Smooth muscle cell of the brain vasculature (primary cell): ENCODE measurements at regions not wholly inside any gene's neighbourhood (a gene's known extent, or its start where the extent isn't known, plus 50 kb on each side); places are given as distances from the start of the nearest gene placed in this dataset.

Experiments
- DNase-seq: peaks from one replicate; pipeline ENCODE4 v3.0.0-alpha.2; 2012; ENCODE audit warnings: low read depth, low spot score

- no peak for DNase-seq
Measured at GRCh38 chr1:4964634-4965345, 310.4 kb downstream of the AJAP1 start.

GRCh38 chr1:4963251-4963650 is 308.8 kb downstream of the AJAP1 start:
- no peak for DNase-seq

- DNase-seq, result no peak
Measured at GRCh38 chr1:4962836-4963235, 308.4 kb downstream of the AJAP1 start.

- DNase-seq, result no peak
Measured at GRCh38 chr1:4961935-4962645, 307.7 kb downstream of the AJAP1 start.

GRCh38 chr1:4960782-4961475 is 306.5 kb downstream of the AJAP1 start:
- no peak for DNase-seq

GRCh38 chr1:4960336-4960735 is 305.9 kb downstream of the AJAP1 start:
- no peak for DNase-seq

- DNase-seq, result no peak
Measured at GRCh38 chr1:4959216-4959615, 304.8 kb downstream of the AJAP1 start.

GRCh38 chr1:4957027-4957426 is 302.6 kb downstream of the AJAP1 start:
- DNase-seq, result no peak

- DNase-seq, result no peak
Measured at GRCh38 chr1:4954392-4954791, 300.0 kb downstream of the AJAP1 start.

- DNase-seq, result no peak
Measured at GRCh38 chr1:4951601-4952000, 297.2 kb downstream of the AJAP1 start.

GRCh38 chr1:4946343-4946742 is 291.9 kb downstream of the AJAP1 start:
- no peak for DNase-seq

- DNase-seq, result no peak
Measured at GRCh38 chr1:4944911-4945310, 290.5 kb downstream of the AJAP1 start.

- no peak for DNase-seq
Measured at GRCh38 chr1:4944072-4944471, 289.7 kb downstream of the AJAP1 start.

- DNase-seq, result no peak
Measured at GRCh38 chr1:4939266-4939665, 284.9 kb downstream of the AJAP1 start.

- no peak for DNase-seq
Measured at GRCh38 chr1:4937876-4938534, 283.6 kb downstream of the AJAP1 start.

GRCh38 chr1:4935807-4936206 is 281.4 kb downstream of the AJAP1 start:
- DNase-seq, result no peak

- DNase-seq, result no peak
Measured at GRCh38 chr1:4933232-4933631, 278.8 kb downstream of the AJAP1 start.

- no peak for DNase-seq
Measured at GRCh38 chr1:4932311-4933030, 278.1 kb downstream of the AJAP1 start.

GRCh38 chr1:4931486-4931885 is 277.1 kb downstream of the AJAP1 start:
- DNase-seq, result no peak

GRCh38 chr1:4928186-4928585 is 273.8 kb downstream of the AJAP1 start:
- no peak for DNase-seq

- no peak for DNase-seq
Measured at GRCh38 chr1:4924356-4924755, 269.9 kb downstream of the AJAP1 start.

- DNase-seq, result no peak
Measured at GRCh38 chr1:4916610-4917009, 262.2 kb downstream of the AJAP1 start.
